ENCODE measurements at regions not wholly inside any gene's neighbourhood (a gene's known extent, or its start where the extent isn't known, plus 50 kb on each side); places are given as distances from the start of the nearest gene placed in this dataset.
"Not testable (repeated sequence)": the region's sequence is repeated elsewhere in the genome, so short reads cannot be mapped to it uniquely, and the experiment has no call there.

DNA sequence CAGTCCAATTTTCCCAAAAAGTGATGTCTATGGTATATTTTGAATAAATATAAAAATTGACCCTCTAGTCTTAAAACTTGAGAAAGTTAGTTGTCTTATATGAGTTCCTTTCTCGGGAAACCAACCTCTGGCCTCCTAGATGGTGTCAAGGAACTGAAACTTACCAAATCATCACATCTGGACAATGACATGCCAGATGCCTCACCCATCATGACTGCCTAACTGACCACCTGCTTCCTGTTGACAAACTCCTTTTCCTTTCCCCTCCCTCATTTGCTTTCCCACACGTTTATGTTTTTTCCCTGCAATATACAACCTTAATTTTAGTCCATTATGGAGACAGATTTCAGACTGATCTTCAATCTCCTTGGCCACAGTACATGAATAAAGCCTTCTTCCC, 731.0 kb downstream of the EPHA7 start:
- WGBS = 72% methylated on average over 2 of the region's 2 CpGs
- Histone ChIP-seq H3K4me3 (ENCODE audit: low read depth, low read length) (no peak overlapping the region), H3K36me3 (ENCODE audit: insufficient read depth) (no peaks in the 10 kb centered on the region), H3K27ac (ENCODE audit: low read depth) (no peak overlapping the region), H3K4me1 (ENCODE audit: insufficient read depth) (no peaks in the 10 kb centered on the region)
- DNase-seq (ENCODE audit: extremely low spot score) = no peak

DNA sequence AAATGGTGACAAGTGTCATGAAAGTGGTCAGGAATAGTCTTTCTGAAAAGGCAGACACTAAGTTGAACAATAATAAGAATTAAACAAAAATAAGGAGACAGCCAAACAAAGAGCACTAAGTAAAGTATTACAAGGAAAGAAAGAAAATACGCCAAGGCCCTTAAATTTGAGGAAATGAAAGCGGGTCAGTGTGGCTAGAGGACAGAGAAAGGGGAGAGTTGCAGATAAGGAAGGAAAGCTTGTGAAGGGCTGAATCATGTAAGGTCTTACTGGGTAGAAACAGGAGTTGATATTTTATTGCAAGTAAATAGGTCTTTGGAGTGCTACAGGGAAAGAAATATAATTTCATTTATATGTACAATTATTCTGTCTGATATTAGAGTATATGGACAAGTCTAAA, 732.1 kb downstream of the EPHA7 start:
- 89% methylated on average over 2 of the region's 2 CpGs for WGBS
- Histone ChIP-seq H3K36me3 (ENCODE audit: insufficient read depth) (no peaks in the 10 kb centered on the region), H3K4me1 (ENCODE audit: insufficient read depth) (no peaks in the 10 kb centered on the region), H3K27ac (ENCODE audit: low read depth) (no peak overlapping the region), H3K4me3 (ENCODE audit: low read depth, low read length) (no peak overlapping the region)
- DNase-seq (ENCODE audit: extremely low spot score) = no peak

- Histone ChIP-seq H3K4me1 (ENCODE audit: insufficient read depth) (no peaks in the 10 kb centered on the region), H3K36me3 (ENCODE audit: insufficient read depth) (no peaks in the 10 kb centered on the region), H3K27ac (ENCODE audit: low read depth) (no peak overlapping the region), H3K4me3 (ENCODE audit: low read depth, low read length) (no peak overlapping the region)
- no peak for DNase-seq (ENCODE audit: extremely low spot score)
- WGBS = 64% methylated on average over 1 of the region's 1 CpG
These were observed 735.0 kb downstream of the EPHA7 start for GRCh38 chr6:92684386-92684785.

DNA sequence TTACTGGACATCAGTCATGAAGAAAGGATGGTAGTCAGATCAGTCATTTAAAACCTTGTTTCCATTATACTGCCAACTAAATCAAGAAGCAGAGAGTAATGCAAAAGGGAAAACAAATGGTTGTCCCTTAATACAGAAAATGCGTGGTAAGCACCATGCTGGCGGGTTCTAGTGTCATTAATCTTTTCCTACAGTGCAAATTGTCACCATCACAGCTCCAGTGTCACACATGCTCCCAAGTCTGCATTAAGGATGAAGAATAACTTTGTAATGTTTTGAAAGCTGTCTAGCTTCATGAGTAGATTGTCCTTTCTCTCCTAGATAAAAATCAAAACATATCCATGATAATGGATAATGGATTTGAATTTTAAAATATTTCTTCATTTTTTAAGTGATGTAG, 735.6 kb downstream of the EPHA7 start:
- no peak overlapping the region for H3K27ac ChIP-seq (ENCODE audit: low read depth)
- H3K36me3 ChIP-seq (ENCODE audit: insufficient read depth) = no peaks in the 10 kb centered on the region
- WGBS = 93% methylated on average over 2 of the region's 2 CpGs
- H3K4me1 ChIP-seq (ENCODE audit: insufficient read depth) = no peaks in the 10 kb centered on the region
- no peak for DNase-seq (ENCODE audit: extremely low spot score)
- H3K4me3 ChIP-seq (ENCODE audit: low read depth, low read length) = no peak overlapping the region

DNA sequence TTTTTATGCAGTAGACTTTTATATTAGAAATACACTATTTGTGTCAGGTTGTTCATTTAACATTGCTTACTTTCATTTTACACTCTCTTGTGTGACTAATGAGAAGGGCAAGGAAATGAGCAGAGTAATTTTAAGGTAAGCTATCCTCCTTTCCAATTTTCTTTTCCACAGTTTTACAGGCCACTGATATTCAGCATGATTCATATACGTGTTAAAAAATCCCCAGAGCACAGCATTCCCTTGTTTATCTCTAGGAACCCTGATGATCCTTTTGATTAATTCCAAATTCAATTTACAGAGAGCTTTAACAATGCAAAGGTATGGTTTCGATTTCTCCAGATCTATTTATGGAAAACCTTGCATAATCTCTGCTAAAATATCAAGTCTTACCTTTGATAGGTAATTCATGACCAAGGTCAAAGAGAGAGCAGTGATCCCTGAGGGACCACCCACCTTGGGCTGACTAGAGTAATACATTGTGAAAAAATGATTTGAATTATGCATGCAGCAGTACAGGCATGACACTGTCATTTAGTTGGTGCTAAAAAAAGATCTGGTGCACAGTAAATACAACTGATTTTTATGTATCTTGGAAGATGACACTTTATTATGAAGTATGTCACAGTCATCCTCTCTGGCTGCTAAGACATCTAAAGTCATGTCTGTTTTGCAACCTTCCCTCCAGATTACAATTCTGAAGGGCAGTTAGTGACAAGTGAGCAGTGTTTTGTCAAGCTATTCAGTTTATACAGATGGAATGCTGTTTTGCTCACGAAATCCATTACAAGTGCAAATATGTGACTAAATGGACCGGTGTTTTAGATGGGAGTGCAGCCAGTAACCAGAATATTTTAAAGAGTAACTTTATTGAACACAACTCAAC, 736.6 kb downstream of the EPHA7 start:
- Histone ChIP-seq H3K4me1 (ENCODE audit: insufficient read depth) (no peaks in the 10 kb centered on the region), H3K4me3 (ENCODE audit: low read depth, low read length) (no peak overlapping the region), H3K27ac (ENCODE audit: low read depth) (no peak overlapping the region), H3K36me3 (ENCODE audit: insufficient read depth) (no peaks in the 10 kb centered on the region)
- 65% methylated on average over 4 of the region's 4 CpGs for WGBS
- DNase-seq (ENCODE audit: extremely low spot score) = no peak

DNA sequence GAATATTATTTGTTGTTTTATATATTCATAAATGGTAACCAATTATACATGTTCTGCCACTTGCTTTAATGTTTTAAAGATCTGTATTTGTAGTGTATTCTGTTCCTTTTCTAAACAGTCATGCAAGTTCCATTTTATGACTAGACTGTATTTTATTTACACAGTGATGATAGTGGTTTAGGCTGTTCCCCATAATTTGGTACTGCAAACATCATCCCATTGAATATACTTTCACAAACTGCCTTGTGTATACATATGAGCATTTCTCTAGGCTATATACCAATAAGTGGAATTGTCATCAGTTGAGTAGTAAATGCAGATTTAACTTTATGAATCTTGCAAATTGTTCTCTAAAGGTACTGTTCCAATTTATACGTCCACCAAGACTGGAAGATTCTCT, 738.0 kb downstream of the EPHA7 start:
- Histone ChIP-seq H3K36me3 (ENCODE audit: insufficient read depth) (no peaks in the 10 kb centered on the region), H3K4me3 (ENCODE audit: low read depth, low read length) (no peak overlapping the region), H3K4me1 (ENCODE audit: insufficient read depth) (no peaks in the 10 kb centered on the region), H3K27ac (ENCODE audit: low read depth) (no peak overlapping the region)
- WGBS = 95% methylated on average over 1 of the region's 1 CpG
- DNase-seq (ENCODE audit: extremely low spot score) = no peak

DNA sequence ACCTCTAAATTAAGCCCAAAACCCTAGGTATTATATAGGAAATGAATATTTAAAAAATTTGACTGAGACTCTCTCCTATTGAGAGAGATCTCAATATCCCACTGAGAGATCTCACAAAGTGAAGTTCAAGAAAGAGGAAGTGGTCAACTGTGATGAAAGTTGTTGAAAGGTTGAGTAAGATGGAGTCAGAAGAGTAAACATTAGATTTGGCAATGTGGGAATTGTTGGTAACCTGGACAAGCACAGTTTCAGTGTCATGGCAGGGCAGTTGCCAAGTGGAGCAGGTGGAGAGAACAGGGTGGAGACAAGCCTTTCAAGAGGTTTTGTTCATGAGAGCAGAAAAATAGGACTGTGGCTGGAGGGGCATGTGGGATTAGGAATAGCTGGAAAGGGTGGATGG, 747.9 kb downstream of the EPHA7 start:
- not testable (repeated sequence) for H3K36me3 ChIP-seq (ENCODE audit: insufficient read depth); H3K27ac ChIP-seq (ENCODE audit: low read depth); H3K4me3 ChIP-seq (ENCODE audit: low read depth, low read length); H3K4me1 ChIP-seq (ENCODE audit: insufficient read depth); DNase-seq (ENCODE audit: extremely low spot score)

- DNase-seq (ENCODE audit: extremely low spot score) = no peak
- no peak overlapping the region for H3K4me3 ChIP-seq (ENCODE audit: low read depth, low read length)
- 39% methylated on average over 5 of the region's 5 CpGs for WGBS
- no peak overlapping the region for H3K27ac ChIP-seq (ENCODE audit: low read depth)
- no peaks in the 10 kb centered on the region for H3K36me3 ChIP-seq (ENCODE audit: insufficient read depth)
- H3K4me1 ChIP-seq (ENCODE audit: insufficient read depth) = no peaks in the 10 kb centered on the region
These were observed 751.5 kb downstream of the EPHA7 start for GRCh38 chr6:92667843-92668242.

GRCh38 chr6:92648364-92649086, 770.8 kb downstream of the EPHA7 start:
- no peak for DNase-seq (ENCODE audit: extremely low spot score)
- no peak overlapping the region for H3K27ac ChIP-seq (ENCODE audit: low read depth)
- H3K36me3 ChIP-seq (ENCODE audit: insufficient read depth) = no peaks in the 10 kb centered on the region
- H3K4me1 ChIP-seq (ENCODE audit: insufficient read depth) = no peaks in the 10 kb centered on the region
- 70% methylated on average over 5 of the region's 5 CpGs for WGBS
- no peak overlapping the region for H3K4me3 ChIP-seq (ENCODE audit: low read depth, low read length)

- Histone ChIP-seq H3K27ac (ENCODE audit: low read depth) (no peak overlapping the region), H3K4me1 (ENCODE audit: insufficient read depth) (no peaks in the 10 kb centered on the region), H3K4me3 (ENCODE audit: low read depth, low read length) (no peak overlapping the region), H3K36me3 (ENCODE audit: insufficient read depth) (no peaks in the 10 kb centered on the region)
- DNase-seq (ENCODE audit: extremely low spot score) = no peak
- 58% methylated on average over 5 of the region's 5 CpGs for WGBS
These were observed 771.7 kb downstream of the EPHA7 start for GRCh38 chr6:92647630-92648029.

- 79% methylated on average over 25 of the region's 25 CpGs for WGBS
- not testable (repeated sequence) for DNase-seq (ENCODE audit: extremely low spot score); H3K4me3 ChIP-seq (ENCODE audit: low read depth, low read length)
These were observed 775.1 kb downstream of the EPHA7 start for GRCh38 chr6:92644104-92644791.

DNA sequence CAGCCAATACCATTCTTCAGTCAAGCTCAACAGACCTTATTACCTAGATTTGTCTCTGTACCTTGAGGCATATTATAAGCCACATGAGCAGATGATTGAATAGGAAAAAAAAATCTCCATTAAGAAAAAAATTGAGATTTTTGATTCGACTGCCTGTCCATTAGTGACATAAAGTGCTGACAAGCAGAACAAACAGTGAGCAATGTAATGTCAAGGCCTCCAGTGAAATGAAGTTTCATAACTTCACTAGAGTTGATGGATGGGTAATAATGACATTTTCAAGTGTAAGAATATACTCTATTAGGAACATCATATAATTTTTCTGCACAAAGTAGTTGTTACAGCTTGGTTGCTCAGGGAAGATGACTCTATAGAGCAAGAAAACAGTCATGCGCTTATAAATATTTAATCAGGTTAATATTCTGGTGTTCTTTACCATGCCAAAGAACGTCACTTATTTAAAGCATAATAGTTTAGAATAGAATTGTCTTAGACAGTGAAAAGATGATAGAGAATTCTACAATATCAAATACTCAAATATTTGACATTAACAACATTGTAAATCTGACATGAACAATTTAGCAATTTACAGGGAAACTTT, 783.7 kb downstream of the EPHA7 start:
- 88% methylated on average over 3 of the region's 3 CpGs for WGBS
- no peaks in the 10 kb centered on the region for H3K36me3 ChIP-seq (ENCODE audit: insufficient read depth)
- no peak overlapping the region for H3K27ac ChIP-seq (ENCODE audit: low read depth)

More at GRCh38 chr6:92644104-92644791, 775.1 kb downstream of the EPHA7 start:
- not testable (repeated sequence) for H3K36me3 ChIP-seq (ENCODE audit: insufficient read depth); H3K27ac ChIP-seq (ENCODE audit: low read depth); H3K4me1 ChIP-seq (ENCODE audit: insufficient read depth)

DNA sequence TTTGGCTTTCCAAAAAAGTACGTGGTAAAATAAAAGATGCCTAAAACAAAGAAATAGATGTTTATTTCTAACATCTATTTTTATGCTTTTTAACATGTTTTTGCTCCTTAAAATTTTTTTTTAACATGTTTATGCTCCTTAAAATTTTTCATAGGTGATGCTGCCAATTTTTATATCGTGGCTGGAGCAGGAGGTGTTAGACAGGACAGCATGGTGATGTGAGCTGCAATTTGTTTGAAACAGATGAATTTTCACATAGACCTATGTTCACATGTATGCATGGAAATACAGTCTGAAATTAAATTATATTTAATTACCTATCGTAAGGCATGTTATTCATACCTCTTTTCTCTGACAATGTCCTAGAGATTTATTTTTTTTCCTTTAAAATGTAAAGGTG, 784.8 kb downstream of the EPHA7 start:
- 60% methylated on average over 3 of the region's 3 CpGs for WGBS
- no peaks in the 10 kb centered on the region for H3K36me3 ChIP-seq (ENCODE audit: insufficient read depth)
- DNase-seq (ENCODE audit: extremely low spot score) = no peak
- no peaks in the 10 kb centered on the region for H3K4me1 ChIP-seq (ENCODE audit: insufficient read depth)
- no peak overlapping the region for H3K4me3 ChIP-seq (ENCODE audit: low read depth, low read length)
- no peak overlapping the region for H3K27ac ChIP-seq (ENCODE audit: low read depth)

More for the DNA sequence above, 783.7 kb downstream of the EPHA7 start:
- no peak for DNase-seq (ENCODE audit: extremely low spot score)
- no peak overlapping the region for H3K4me3 ChIP-seq (ENCODE audit: low read depth, low read length)
- H3K4me1 ChIP-seq (ENCODE audit: insufficient read depth) = no peaks in the 10 kb centered on the region

Measured in urinary bladder (tissue), 3 donors.